Glutamatergic neuron (in vitro differentiated cells): ENCODE measurements at regions not wholly inside any gene's neighbourhood (a gene's known extent, or its start where the extent isn't known, plus 50 kb on each side); places are given as distances from the start of the nearest gene placed in this dataset.
A peak's percentile ranks its signal among the peaks of the same experiment; 100 is the strongest.

ENCODE experiments used
- DNase-seq: peaks from one replicate; pipeline ENCODE4 v3.0.0; 2022
- H3K27ac Mint-ChIP-seq: one replicate; pipeline ENCODE4 v1.8.0; 2020; ENCODE audit warnings: mild to moderate bottlenecking, mixed read lengths, inconsistent platforms; ENCODE audit not compliant: unreplicated experiment
- H3K27me3 Mint-ChIP-seq: one replicate; pipeline ENCODE4 v1.8.0; 2020; ENCODE audit warnings: mild to moderate bottlenecking, moderate library complexity, mixed read lengths, inconsistent platforms; ENCODE audit not compliant: unreplicated experiment
- H3K36me3 Mint-ChIP-seq: one replicate; pipeline ENCODE4 v1.8.0; 2020; ENCODE audit warnings: mild to moderate bottlenecking, mixed read lengths, inconsistent platforms; ENCODE audit not compliant: unreplicated experiment
- H3K4me1 Mint-ChIP-seq: one replicate; pipeline ENCODE4 v1.8.0; 2020; ENCODE audit warnings: mild to moderate bottlenecking, low read depth, mixed read lengths, inconsistent platforms; ENCODE audit not compliant: unreplicated experiment
- H3K4me3 Mint-ChIP-seq: one replicate; pipeline ENCODE4 v1.8.0; 2020; ENCODE audit warnings: mild to moderate bottlenecking, mixed read lengths, inconsistent platforms; ENCODE audit not compliant: unreplicated experiment
- H3K9me3 Mint-ChIP-seq: one replicate; pipeline ENCODE4 v1.8.0; 2020; ENCODE audit warnings: mild to moderate bottlenecking, moderate library complexity, mixed read lengths, inconsistent platforms; ENCODE audit not compliant: unreplicated experiment
- CTCF ChIP-seq: fragments of 200-600 bp; sonication (generic); IDR thresholded peaks from one replicate; pipeline ENCODE4 v1.5.0; 2021; ENCODE audit not compliant: partially characterized antibody, unreplicated experiment

- DNase-seq, result no peak
- Mint-ChIP-seq H3K4me3 (no peak overlapping the region), H3K27ac (no peak overlapping the region), H3K27me3 (no peaks in the 10 kb centered on the region), H3K36me3 (no peaks in the 10 kb centered on the region), H3K4me1 (no peaks in the 10 kb centered on the region), H3K9me3 (peaks cover 1% of the 10 kb centered on the region)
- no peak for TF ChIP-seq CTCF
Measured at GRCh38 chr4:35525192-35525978, 718.9 kb downstream of the ARAP2 start.

- Mint-ChIP-seq H3K4me3 (no peak overlapping the region), H3K27ac (no peak overlapping the region), H3K36me3 (no peaks in the 10 kb centered on the region), H3K27me3 (no peaks in the 10 kb centered on the region), H3K9me3 (peaks cover 1% of the 10 kb centered on the region), H3K4me1 (no peaks in the 10 kb centered on the region)
- TF ChIP-seq CTCF, result no peak
- DNase-seq, result no peak
Measured at GRCh38 chr4:35526456-35526855, 717.9 kb downstream of the ARAP2 start.

GRCh38 chr4:35534962-35535361, 709.4 kb downstream of the ARAP2 start:
- H3K27ac Mint-ChIP-seq, result no peak overlapping the region
- H3K4me1 Mint-ChIP-seq, result peaks cover 10% of the 10 kb centered on the region
- H3K27me3 Mint-ChIP-seq, result no peaks in the 10 kb centered on the region
- H3K4me3 Mint-ChIP-seq, result no peak overlapping the region
- H3K9me3 Mint-ChIP-seq, result no peaks in the 10 kb centered on the region
- no peak for DNase-seq
- TF ChIP-seq CTCF, result no peak
- H3K36me3 Mint-ChIP-seq, result no peaks in the 10 kb centered on the region

GRCh38 chr4:35538807-35539206, 705.5 kb downstream of the ARAP2 start:
- TF ChIP-seq CTCF, result no peak
- Mint-ChIP-seq H3K4me3 (no peak overlapping the region), H3K4me1 (peaks cover 10% of the 10 kb centered on the region), H3K36me3 (no peaks in the 10 kb centered on the region), H3K27ac (peak overlapping the region; percentile 11), H3K27me3 (no peaks in the 10 kb centered on the region), H3K9me3 (peaks cover 5% of the 10 kb centered on the region)
- DNase-seq, result no peak

GRCh38 chr4:35539404-35540055, 704.8 kb downstream of the ARAP2 start:
- DNase-seq, result no peak
- Mint-ChIP-seq H3K27me3 (no peaks in the 10 kb centered on the region), H3K9me3 (peaks cover 5% of the 10 kb centered on the region), H3K4me3 (no peak overlapping the region), H3K36me3 (no peaks in the 10 kb centered on the region), H3K27ac (no peak overlapping the region), H3K4me1 (peaks cover 10% of the 10 kb centered on the region)
- TF ChIP-seq CTCF, result no peak
